ENCODE measurements at regions not wholly inside any gene's neighbourhood (a gene's known extent, or its start where the extent isn't known, plus 50 kb on each side); places are given as distances from the start of the nearest gene placed in this dataset.

- no peak overlapping the region for H3K27ac Mint-ChIP-seq
Measured at GRCh38 chr17:51398128-51398525, 137.8 kb downstream of the UTP18 start.

GRCh38 chr17:51398687-51399086, 138.3 kb downstream of the UTP18 start:
- Mint-ChIP-seq H3K4me1 (ENCODE audit: low read depth) (peaks cover 2% of the 10 kb centered on the region), H3K4me3 (ENCODE audit: low read depth) (no peak overlapping the region), H3K27ac (no peak overlapping the region), H3K36me3 (ENCODE audit: insufficient read depth) (no peaks in the 10 kb centered on the region), H3K27me3 (peaks cover 13% of the 10 kb centered on the region), H3K9me3 (ENCODE audit: low read depth) (no peaks in the 10 kb centered on the region)
- no peak for TF ChIP-seq CTCF (IDR thresholded peaks at IDR 0.05; ENCODE audit: unreplicated experiment)
- DNase-seq (ENCODE audit: low spot score, unreplicated experiment): no peak

More at GRCh38 chr17:51398128-51398525, 137.8 kb downstream of the UTP18 start:
- no peak for DNase-seq (ENCODE audit: low spot score, unreplicated experiment)
- H3K27me3 Mint-ChIP-seq: peaks cover 13% of the 10 kb centered on the region
- no peaks in the 10 kb centered on the region for H3K9me3 Mint-ChIP-seq (ENCODE audit: low read depth)
- no peaks in the 10 kb centered on the region for H3K36me3 Mint-ChIP-seq (ENCODE audit: insufficient read depth)
- TF ChIP-seq CTCF (IDR thresholded peaks at IDR 0.05; ENCODE audit: unreplicated experiment): no peak
- H3K4me3 Mint-ChIP-seq (ENCODE audit: low read depth): no peak overlapping the region
- H3K4me1 Mint-ChIP-seq (ENCODE audit: low read depth): peaks cover 5% of the 10 kb centered on the region

- no peaks in the 10 kb centered on the region for H3K9me3 Mint-ChIP-seq (ENCODE audit: low read depth)
Measured at GRCh38 chr17:51401279-51401678, 140.9 kb downstream of the UTP18 start.

GRCh38 chr17:51402899-51403298, 142.6 kb downstream of the UTP18 start:
- H3K4me1 Mint-ChIP-seq (ENCODE audit: low read depth): no peaks in the 10 kb centered on the region
- no peaks in the 10 kb centered on the region for H3K36me3 Mint-ChIP-seq (ENCODE audit: insufficient read depth)
- H3K27ac Mint-ChIP-seq: no peak overlapping the region
- H3K27me3 Mint-ChIP-seq: peaks cover 10% of the 10 kb centered on the region
- no peaks in the 10 kb centered on the region for H3K9me3 Mint-ChIP-seq (ENCODE audit: low read depth)
- no peak for DNase-seq (ENCODE audit: low spot score, unreplicated experiment)
- no peak for TF ChIP-seq CTCF (IDR thresholded peaks at IDR 0.05; ENCODE audit: unreplicated experiment)
- no peak overlapping the region for H3K4me3 Mint-ChIP-seq (ENCODE audit: low read depth)

More at GRCh38 chr17:51401279-51401678, 140.9 kb downstream of the UTP18 start:
- Mint-ChIP-seq H3K4me3 (ENCODE audit: low read depth) (no peak overlapping the region), H3K27ac (no peak overlapping the region), H3K27me3 (peaks cover 13% of the 10 kb centered on the region), H3K36me3 (ENCODE audit: insufficient read depth) (no peaks in the 10 kb centered on the region), H3K4me1 (ENCODE audit: low read depth) (no peaks in the 10 kb centered on the region)
- TF ChIP-seq CTCF (IDR thresholded peaks at IDR 0.05; ENCODE audit: unreplicated experiment): no peak
- no peak for DNase-seq (ENCODE audit: low spot score, unreplicated experiment)

- no peak for DNase-seq (ENCODE audit: low spot score, unreplicated experiment)
- no peak overlapping the region for H3K27ac Mint-ChIP-seq
- H3K27me3 Mint-ChIP-seq: peaks cover 12% of the 10 kb centered on the region
- no peaks in the 10 kb centered on the region for H3K4me1 Mint-ChIP-seq (ENCODE audit: low read depth)
- no peaks in the 10 kb centered on the region for H3K36me3 Mint-ChIP-seq (ENCODE audit: insufficient read depth)
- H3K9me3 Mint-ChIP-seq (ENCODE audit: low read depth): no peaks in the 10 kb centered on the region
- H3K4me3 Mint-ChIP-seq (ENCODE audit: low read depth): no peak overlapping the region
- TF ChIP-seq CTCF (IDR thresholded peaks at IDR 0.05; ENCODE audit: unreplicated experiment): no peak
Measured at GRCh38 chr17:51407576-51407975, 147.2 kb downstream of the UTP18 start.
